Activated CD8-positive, alpha-beta memory T cell treated with anti-CD3 and anti-CD28 coated beads for 36 hours (primary cell): ENCODE measurements at regions not wholly inside any gene's neighbourhood (a gene's known extent, or its start where the extent isn't known, plus 50 kb on each side); places are given as distances from the start of the nearest gene placed in this dataset.

Source experiments
- CTCF ChIA-PET: fragments of 350-600 bp; sonication (Branson Sonifier 250); formaldehyde crosslinking; loops from one replicate; lab custom pipeline; 2021; ENCODE audit warnings: antibody characterized with exemption; lab: Charles Lee
- POLR2A ChIA-PET: fragments of 350-600 bp; sonication (Branson Sonifier 250); formaldehyde crosslinking; loops from one replicate; lab custom pipeline; 2021; ENCODE audit warnings: antibody characterized with exemption; lab: Charles Lee

DNA sequence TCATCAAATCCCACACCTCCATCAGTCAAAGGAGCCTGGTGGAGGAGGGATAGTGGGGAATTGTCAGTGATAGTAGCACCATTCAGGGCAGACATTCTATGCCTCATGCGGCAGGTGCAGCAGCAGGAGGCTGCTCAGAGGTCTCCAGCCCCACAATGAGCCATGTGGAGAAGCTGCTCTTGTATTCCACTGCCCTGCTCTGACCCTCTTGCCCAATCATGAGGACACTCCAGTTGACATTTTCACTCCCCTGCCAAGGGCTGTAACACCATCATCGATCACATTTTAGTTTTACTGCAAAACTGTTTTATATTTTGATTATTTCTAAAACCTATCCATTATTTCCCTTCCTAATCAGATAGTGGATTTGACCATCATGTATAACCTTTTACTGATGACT is 487.6 kb upstream of the KLHL29 start:
- ChIA-PET CTCF (no interaction called here), POLR2A (no interaction called here)

DNA sequence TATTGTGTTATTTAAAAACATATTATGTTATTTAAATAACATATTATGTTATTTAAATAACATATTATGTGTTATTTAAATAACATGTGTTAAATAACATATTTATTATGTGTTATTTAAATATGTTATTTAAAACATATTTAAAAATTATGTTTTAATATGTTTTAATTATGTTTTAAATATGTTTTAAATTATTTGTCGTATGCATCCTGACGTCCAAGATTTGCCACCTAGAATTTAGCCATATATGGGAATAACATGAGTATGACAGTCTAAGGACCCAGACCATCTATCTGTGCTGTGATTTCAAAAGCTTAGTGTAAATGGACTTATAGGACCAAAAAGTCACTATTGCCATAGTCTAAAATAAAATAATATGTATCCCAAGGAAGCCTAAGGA is 484.3 kb upstream of the KLHL29 start:
- CTCF ChIA-PET, result no interaction called here
- POLR2A ChIA-PET, result no interaction called here

DNA sequence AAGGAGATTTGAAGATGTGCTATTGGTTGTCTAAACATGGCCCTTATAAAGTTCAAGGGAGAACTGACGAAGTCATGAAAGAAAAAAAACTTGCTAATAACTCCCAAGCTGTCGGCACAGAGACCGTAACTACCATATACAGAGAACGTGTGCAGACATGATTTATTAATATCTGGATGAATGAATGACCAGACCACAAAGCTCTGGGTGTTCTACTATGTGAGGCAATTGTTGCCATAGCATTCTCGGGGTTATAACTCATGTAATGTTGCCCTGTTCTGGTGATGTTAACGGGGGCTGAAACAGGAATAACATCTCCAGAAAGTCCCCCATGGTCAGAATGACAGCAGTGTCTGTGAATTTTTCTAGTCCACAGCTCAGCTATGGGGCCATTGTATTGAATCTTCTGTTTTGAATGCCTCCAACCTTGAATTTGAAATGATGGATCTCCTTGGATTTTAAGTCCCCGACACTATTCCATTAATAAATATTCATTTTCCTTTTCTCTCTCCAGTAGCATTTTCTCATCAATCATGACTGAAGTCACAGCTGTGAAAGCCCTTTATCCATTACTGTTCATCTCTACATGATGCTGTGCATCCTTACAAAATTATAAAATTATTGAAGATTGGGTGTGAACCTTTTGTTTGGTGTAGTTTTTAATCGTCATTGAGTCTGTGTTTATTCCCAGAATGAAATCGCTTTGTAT is 483.4 kb upstream of the KLHL29 start:
- ChIA-PET POLR2A (no interaction called here), CTCF (no interaction called here)

DNA sequence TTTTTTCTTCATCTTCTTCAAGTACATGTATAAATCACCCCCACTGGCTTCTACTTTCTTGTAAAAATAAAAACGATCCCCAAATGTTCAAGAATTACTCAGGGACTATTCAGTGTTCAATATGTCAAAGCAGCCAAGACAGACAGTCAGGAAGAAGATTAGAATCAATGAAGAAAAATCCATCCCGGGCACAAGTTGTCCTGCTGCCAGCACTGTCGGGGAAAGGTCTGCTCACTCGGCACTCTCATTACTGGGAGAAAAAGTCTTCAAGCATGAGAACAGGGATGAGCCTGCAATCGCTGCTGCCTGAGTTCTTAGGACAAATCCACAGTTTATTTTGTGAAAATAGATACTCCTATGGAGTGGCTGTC is 482.8 kb upstream of the KLHL29 start:
- POLR2A ChIA-PET, result no interaction called here
- CTCF ChIA-PET, result no interaction called here

DNA sequence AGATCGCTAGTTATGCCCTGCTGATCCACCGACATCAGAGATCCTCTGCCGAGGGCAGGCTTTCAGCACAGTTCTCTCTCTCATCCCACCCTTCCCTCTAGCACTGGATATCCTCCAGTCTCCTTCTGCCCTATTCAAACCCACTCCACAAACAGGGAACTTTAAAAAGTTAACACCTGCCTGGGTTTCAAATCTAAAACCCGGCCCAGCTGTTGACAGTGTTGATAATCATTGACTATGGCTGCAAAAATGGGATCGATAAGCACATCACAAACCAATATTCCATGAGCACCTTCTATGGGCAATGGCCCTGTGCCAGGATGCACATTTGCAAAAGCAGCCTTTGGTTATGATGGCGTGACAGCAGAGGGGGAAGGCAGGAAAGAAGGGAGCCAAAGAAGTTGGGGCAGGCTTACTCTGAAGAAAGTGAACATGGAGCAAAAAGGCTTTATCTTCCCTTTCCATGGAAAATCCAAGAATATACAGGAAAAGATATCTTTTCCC is 482.3 kb upstream of the KLHL29 start:
- POLR2A ChIA-PET, result no interaction called here
- CTCF ChIA-PET, result no interaction called here

DNA sequence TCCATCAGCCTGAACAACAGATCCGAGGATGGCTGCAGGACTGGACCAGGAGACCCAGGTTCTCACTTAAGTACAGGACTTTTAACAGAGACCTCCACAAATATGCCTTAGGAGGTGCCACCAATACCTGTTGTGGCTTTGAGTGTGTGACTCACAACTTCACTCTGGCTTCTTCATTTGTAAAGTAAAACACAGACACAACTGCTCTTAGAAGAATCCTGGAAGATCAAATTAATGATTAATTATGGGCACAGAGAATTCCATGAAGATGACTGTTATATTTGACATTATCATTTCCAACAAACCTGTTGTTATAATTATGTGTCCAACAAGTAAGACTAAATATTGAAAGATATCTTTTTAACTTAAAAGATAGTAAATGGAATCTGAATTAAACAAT is 481.4 kb upstream of the KLHL29 start:
- CTCF ChIA-PET, result no interaction called here

DNA sequence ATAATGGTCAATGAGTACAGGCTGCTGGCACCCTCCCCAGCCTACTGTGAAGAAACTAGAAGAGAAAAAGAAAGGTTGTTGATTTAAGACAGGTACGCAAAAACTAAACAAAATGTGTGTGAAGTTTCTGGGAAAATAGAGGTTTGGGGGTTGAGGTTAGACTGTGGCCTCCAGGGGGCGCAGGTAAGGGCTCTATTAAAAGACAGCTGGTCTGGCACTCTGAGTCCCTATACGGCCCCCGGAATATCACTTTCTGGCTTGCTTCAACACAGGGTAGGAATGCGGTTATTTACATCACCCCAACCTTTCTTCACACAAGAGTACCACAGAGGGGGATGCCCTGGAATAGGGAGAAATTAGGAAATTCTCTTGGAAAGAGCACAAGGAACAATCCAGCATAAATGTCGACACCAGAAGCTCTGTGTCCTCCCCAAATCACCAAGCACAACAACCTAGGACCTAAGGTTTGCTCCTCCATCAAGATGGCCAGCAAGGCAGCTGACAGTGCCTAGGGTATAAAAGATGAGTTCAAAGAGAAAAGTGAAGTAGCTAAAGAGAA is 480.8 kb upstream of the KLHL29 start:
- CTCF ChIA-PET, result no interaction called here
- POLR2A ChIA-PET, result no interaction called here

More for the DNA sequence above, 481.4 kb upstream of the KLHL29 start:
- POLR2A ChIA-PET, result no interaction called here

DNA sequence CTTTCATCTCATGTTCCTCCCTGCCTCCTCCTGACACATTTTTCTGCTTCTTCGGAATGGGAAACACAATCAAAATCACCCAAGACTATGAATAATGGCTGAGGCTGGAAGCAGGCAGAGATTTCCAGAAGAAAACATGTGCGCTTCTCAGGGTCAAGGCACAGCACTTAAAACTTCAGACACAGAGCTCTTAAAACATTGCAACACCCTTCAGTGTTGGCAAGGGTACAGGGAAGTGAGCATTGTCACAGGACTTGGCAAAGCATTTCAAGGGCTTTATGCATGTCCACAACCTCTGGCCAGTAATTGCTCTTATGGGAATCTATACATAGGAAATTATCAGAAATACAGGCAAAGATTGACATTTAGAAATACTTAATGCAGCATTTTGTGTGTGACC is 477.6 kb upstream of the KLHL29 start:
- ChIA-PET POLR2A (no interaction called here), CTCF (no interaction called here)

DNA sequence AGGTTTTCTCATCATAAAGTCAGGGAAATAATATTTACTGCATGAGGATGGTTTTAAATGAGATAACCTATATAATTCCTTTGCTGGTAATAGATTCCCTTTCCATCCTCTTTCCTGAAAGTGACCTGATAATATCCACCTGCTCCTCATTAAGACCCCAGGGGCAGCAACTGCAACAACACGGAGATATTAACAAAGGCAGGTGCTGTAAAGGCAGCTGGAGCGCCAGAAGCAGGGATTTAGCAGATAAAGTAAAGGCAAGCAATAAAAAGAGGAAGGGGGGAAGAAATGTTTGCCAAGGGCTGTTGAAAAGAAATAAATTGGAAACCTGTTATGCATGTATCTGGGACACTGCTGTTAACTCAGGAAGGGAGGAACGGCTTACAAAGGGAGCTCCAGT is 472.6 kb upstream of the KLHL29 start:
- ChIA-PET POLR2A (no interaction called here), CTCF (no interaction called here)

DNA sequence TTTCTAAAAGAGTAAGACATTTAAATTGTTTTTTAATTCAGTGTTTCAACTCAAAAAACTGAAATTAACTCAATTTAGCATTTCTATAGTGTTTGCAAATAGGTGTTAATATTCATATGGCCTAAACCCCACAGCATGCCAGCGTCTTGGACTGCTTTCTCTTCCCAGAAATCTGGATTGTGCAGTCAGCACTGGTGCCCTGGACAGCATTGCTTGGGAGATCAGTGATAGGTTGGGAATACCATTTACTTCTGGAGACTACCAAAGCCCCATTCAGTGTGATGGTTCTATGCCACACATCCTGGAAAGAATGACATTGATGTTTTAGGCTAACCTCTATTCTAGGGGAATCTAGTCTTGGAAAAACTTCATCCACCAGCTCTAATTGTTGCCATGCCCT is 455.0 kb upstream of the KLHL29 start:
- CTCF ChIA-PET, result no interaction called here
- POLR2A ChIA-PET, result no interaction called here

DNA sequence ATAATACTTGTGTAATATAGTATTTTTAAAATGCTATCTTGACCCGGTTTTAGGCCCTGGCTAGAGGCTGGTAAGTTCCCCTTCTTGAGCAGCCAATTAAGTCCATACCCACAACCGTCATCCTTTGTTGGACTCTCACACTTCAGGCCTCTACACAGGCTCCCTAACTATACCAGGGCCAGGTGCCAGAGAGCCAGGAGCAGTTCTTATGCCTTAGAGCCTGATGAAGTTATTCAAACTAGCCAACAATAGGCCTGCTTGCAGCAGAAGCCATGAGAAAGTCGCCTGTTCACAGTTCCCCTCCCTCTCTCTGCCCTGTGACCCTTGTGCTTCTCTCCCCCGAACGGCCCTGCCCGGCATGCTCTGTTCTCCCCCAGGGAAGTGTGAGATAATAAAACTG is 454.2 kb upstream of the KLHL29 start:
- CTCF ChIA-PET, result interaction anchor here (0.7 kb wide), 1 partner anchor 537 kb away, joined by 3 read pairs; no protein-coding TSS in a partner anchor
- POLR2A ChIA-PET, result no interaction called here

DNA sequence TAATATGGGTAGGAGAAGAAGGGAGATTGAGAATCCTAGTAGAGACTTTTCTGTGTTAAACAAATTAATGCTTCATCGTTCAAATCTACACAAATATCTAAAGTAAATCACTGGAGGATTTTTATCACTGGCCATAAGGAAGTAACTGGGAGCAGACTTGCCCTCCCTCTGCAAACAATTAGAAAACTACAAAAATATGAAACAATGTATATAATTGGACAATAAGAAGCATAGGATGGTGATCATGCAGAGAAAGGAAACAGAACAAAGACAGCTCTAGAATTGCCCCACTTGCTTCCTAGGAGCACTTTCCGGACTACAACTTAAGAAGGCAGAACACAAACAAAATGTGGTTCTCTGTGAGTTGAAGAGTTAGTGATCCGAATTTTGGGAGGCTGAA is 452.7 kb upstream of the KLHL29 start:
- ChIA-PET CTCF (no interaction called here), POLR2A (no interaction called here)

DNA sequence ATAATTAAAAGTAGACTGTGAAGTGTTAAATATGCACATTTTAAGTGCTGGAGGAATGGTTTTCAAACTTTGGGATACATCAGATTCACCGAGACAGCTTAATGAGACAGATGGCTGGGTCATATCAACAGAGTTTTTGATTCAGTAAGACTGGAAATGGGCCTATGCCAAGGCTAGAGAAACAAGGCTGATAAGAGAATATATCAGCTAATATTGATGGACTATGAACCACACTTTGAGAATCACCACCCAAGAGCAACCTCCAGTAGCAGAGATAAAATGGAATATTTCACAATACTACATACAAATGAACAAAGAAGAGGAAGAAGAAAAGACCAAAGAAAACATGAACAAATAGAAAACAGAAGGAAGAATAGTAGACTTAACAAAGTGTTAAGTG is 450.2 kb upstream of the KLHL29 start:
- CTCF ChIA-PET, result no interaction called here
- POLR2A ChIA-PET, result no interaction called here

DNA sequence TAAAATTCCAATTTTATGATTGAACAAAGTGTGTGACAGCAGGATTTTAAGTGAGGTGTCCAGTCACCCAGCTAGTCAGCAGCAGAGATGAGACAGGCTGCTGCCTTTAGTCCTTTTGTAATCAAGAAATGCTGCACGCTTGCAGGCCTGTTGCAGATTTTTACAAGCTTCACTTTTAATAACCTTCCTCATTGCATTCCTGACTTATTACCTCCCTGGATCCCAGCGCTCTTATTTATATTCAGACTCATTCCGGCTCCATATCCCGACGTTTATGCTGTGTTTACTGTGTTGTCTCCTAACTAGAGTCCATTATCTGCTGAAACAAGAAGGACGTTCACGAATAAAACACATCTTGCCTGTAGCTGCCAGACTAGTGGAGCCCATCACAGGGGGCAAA is 442.5 kb upstream of the KLHL29 start:
- CTCF ChIA-PET, result no interaction called here
- POLR2A ChIA-PET, result no interaction called here

DNA sequence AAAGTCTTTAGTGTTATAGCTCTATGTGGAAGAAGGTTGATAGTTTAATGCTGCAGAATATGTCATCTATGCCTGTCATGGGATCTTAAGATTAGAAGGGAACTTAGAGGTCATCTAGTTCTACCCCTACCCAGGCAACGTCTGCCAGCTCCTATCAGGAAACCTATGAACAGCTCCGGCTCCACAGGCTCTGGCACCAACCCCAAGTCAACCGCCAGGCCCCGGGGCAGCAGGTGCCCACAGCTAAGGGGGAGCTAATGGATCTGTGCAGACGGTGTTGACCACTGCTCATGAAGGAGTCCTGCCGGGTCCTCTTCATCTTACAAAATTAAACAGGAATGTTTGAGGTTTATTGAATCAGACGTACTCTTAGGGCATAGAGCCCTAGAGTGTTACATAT is 440.8 kb upstream of the KLHL29 start:
- ChIA-PET CTCF (interaction anchor here (1.3 kb wide), 1 partner anchor 11 kb away, joined by 4 read pairs; no protein-coding TSS in a partner anchor), POLR2A (no interaction called here)

DNA sequence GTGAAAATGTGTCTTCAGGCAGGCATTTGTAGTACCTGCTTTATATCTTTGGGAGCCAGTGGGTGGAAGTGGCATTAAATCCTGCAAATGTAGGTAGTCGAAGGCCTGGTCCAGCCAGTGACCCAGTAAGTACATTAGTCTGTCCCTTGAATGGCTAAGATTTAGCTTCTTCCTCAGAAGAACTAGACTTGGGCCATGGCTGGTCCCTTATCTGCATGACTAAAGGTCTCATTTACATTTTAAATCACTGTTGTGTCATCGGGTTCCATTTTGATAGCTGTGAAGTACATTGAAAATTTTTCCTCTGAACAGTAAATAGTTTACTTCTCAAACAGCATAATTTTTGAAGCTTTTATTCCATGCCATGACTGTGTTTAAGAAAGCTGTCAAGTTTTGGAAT is 438.4 kb upstream of the KLHL29 start:
- CTCF ChIA-PET, result no interaction called here
- POLR2A ChIA-PET, result no interaction called here

DNA sequence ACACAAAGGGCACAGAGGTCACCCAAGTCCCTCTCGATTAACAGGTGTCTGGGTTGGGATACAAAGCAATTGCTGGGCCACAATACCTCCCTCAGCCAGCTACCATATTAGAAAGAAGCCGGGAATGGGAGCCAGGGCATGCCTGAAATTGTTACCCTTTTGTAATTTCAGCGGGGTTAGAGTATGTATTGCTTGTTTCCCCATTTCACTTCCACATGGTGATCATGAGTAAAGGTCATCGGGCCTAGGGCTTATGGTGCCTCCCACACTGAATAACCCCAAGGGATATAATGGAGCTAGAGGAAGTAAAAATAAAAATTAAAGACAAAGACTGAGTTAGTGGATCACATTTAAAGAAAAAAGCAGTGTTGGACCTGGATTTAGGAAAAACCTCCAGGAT is 437.2 kb upstream of the KLHL29 start:
- ChIA-PET CTCF (no interaction called here), POLR2A (no interaction called here)

DNA sequence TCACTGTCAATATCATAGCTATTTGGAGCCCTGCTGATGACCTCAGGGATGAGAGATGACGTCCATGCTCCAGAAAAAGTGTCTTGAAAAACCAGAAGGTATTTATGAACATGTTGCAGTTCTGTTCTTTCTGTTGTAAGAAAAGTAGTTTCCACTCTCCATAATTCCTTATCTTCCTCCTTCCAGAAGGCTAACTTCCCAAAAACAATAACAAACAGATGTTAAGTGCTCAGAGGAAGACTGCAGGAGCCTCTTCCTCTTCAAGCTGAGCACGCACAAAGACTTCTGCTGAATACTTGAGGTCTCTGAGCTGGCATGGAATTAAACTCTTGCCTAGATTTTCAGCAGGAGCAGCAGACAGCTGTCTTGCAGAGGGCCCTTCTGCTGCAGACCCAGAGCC is 434.5 kb upstream of the KLHL29 start:
- CTCF ChIA-PET, result no interaction called here
- POLR2A ChIA-PET, result no interaction called here

DNA sequence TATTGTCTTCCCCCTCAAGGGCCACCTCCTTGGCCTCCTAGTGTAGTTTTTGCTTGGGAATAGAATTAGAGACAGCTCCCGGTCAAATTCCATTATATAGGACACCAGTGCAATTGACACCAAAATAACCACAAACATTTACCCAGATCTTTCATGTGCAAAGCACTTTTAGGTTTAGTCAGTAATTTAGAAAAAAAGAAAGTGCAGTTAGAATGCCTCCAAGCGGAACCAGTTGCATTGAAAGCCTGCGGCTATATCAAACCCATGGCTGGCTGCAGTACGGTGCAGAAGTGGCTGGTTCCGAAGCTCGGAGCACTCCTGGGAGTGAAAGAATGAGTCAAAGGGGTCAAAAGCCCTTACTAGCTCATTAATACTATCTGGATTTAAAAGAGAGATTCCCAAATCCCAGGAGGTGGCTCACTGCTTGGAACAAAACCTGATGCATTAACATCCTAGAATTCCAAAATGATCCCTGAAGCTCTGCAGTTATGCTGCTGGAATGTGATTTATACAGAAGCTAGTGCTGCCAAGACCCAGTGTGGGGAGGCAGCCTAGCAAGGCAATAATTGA is 432.2 kb upstream of the KLHL29 start:
- CTCF ChIA-PET, result no interaction called here
- POLR2A ChIA-PET, result no interaction called here

DNA sequence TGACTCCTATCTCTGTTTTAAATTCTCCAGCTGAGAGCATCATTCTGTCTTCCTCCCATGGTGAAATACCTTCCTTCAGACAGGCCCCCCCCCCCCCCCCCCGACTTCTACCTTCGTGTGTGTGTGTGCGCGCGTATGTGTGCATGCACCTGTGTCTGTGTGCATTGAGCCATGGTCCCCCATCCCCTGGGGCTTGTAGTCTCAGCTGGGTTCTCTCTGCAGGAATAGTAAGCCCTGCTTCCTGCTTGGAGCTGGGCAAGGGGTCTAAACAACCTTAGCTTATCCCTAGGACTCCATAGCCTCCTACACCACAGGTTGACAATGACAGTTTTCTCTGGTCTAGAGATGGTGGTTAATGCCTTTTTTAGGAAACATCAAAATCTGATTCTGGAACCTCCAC is 427.5 kb upstream of the KLHL29 start:
- ChIA-PET POLR2A (no interaction called here), CTCF (no interaction called here)

DNA sequence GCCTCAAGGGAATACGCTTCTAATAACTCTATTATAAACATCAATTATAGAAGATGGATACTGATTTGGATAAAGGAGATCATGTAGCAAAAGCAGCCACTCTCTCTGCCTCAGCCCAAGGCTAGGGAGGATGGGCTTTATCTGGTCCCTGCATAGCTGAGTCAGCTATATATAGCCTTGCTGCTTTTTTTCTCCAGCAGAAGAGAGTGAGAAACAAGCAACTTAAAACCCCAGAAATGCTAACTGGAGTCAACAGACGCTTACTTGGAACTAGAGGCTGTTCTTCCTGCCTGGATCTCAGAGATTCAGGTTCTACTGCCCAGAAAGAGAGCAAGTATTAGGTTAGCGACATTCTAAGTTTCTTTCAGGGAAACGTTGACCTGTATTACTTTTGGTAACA is 426.7 kb upstream of the KLHL29 start:
- ChIA-PET CTCF (no interaction called here), POLR2A (no interaction called here)
